ENCODE measurements at regions not wholly inside any gene's neighbourhood (a gene's known extent, or its start where the extent isn't known, plus 50 kb on each side); places are given as distances from the start of the nearest gene placed in this dataset.

GRCh38 chr13:73757481-73758233 lies 376.5 kb downstream of the KLF12 start:
- TF ChIP-seq CTCF (IDR thresholded peaks at IDR 0.05; ENCODE audit: insufficient read depth, low read length, poor library complexity, severe bottlenecking) = no peak
- Histone ChIP-seq H3K4me3 (ENCODE audit: low read depth, low read length) (no peak overlapping the region), H3K27me3 (ENCODE audit: control insufficient read depth, insufficient read depth, low read length) (no peaks in the 10 kb centered on the region), H3K36me3 (ENCODE audit: control insufficient read depth, insufficient read depth, low read length) (no peaks in the 10 kb centered on the region)
- DNase-seq (ENCODE audit: low read depth) = no peak

- TF ChIP-seq CTCF (IDR thresholded peaks at IDR 0.05; ENCODE audit: insufficient read depth, low read length, poor library complexity, severe bottlenecking) = peak; percentile 49
- Histone ChIP-seq H3K36me3 (ENCODE audit: control insufficient read depth, insufficient read depth, low read length) (no peaks in the 10 kb centered on the region), H3K4me3 (ENCODE audit: low read depth, low read length) (no peak overlapping the region), H3K27me3 (ENCODE audit: control insufficient read depth, insufficient read depth, low read length) (no peaks in the 10 kb centered on the region)
- DNase-seq (ENCODE audit: low read depth) = no peak
These were observed 379.4 kb downstream of the KLF12 start for GRCh38 chr13:73754727-73755292.

DNA sequence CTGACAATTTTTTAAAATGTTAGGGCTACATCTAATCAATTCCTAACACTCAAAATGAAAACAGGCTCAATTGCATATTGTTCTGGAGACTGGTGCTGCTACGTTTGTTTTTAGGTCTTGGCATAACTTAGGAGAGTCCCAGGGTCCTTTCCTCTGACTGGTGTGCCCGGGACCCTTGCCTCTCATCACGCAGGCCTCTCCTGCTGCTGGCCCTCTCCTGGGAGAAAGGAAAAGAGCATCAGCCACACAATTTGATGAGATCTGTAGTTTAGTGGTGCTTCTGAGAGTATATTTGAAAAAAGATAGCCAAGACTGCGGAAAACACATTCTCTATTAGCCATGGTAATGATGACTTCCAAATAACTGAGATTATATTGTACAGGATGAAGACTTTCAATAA lies 380.0 kb downstream of the KLF12 start:
- Histone ChIP-seq H3K27me3 (ENCODE audit: control insufficient read depth, insufficient read depth, low read length) (no peaks in the 10 kb centered on the region), H3K36me3 (ENCODE audit: control insufficient read depth, insufficient read depth, low read length) (no peaks in the 10 kb centered on the region), H3K4me3 (ENCODE audit: low read depth, low read length) (no peak overlapping the region)
- DNase-seq (ENCODE audit: low read depth) = no peak
- TF ChIP-seq CTCF (IDR thresholded peaks at IDR 0.05; ENCODE audit: insufficient read depth, low read length, poor library complexity, severe bottlenecking) = no peak

- Histone ChIP-seq H3K4me3 (ENCODE audit: low read depth, low read length) (no peak overlapping the region), H3K27me3 (ENCODE audit: control insufficient read depth, insufficient read depth, low read length) (no peaks in the 10 kb centered on the region), H3K36me3 (ENCODE audit: control insufficient read depth, insufficient read depth, low read length) (no peaks in the 10 kb centered on the region)
- TF ChIP-seq CTCF (IDR thresholded peaks at IDR 0.05; ENCODE audit: insufficient read depth, low read length, poor library complexity, severe bottlenecking) = no peak
- no peak for DNase-seq (ENCODE audit: low read depth)
These were observed 382.9 kb downstream of the KLF12 start for GRCh38 chr13:73751290-73751689.

GRCh38 chr13:73748404-73748803 lies 385.8 kb downstream of the KLF12 start:
- no peak overlapping the region for H3K4me3 ChIP-seq (ENCODE audit: low read depth, low read length)
- no peaks in the 10 kb centered on the region for H3K27me3 ChIP-seq (ENCODE audit: control insufficient read depth, insufficient read depth, low read length)
- H3K36me3 ChIP-seq (ENCODE audit: control insufficient read depth, insufficient read depth, low read length) = no peaks in the 10 kb centered on the region
- TF ChIP-seq CTCF (IDR thresholded peaks at IDR 0.05; ENCODE audit: insufficient read depth, low read length, poor library complexity, severe bottlenecking) = no peak
- no peak for DNase-seq (ENCODE audit: low read depth)

DNA sequence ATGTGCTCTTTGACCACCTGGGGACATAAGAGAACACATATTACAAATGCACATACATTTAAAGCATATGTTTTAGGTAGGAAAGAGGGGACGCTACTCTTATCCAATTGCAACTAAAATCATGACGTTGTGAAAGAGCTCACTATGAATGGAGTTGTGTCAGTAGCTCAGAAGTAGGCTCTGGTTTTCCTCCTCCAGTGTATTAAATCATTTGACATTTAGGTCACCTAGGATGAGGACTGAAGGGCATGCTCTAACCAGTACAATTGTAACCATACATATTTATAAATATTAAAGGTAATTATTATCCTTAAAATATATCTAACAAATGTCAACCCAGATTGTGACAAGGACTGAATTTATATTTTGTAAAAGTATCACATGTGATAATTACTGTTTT lies 389.0 kb downstream of the KLF12 start:
- Histone ChIP-seq H3K36me3 (ENCODE audit: control insufficient read depth, insufficient read depth, low read length) (no peaks in the 10 kb centered on the region), H3K27me3 (ENCODE audit: control insufficient read depth, insufficient read depth, low read length) (no peaks in the 10 kb centered on the region), H3K4me3 (ENCODE audit: low read depth, low read length) (no peak overlapping the region)
- DNase-seq (ENCODE audit: low read depth) = no peak
- no peak for TF ChIP-seq CTCF (IDR thresholded peaks at IDR 0.05; ENCODE audit: insufficient read depth, low read length, poor library complexity, severe bottlenecking)

Measured in kidney epithelial cell (primary cell).